ENCODE measurements at regions not wholly inside any gene's neighbourhood (a gene's known extent, or its start where the extent isn't known, plus 50 kb on each side); places are given as distances from the start of the nearest gene placed in this dataset.

DNA sequence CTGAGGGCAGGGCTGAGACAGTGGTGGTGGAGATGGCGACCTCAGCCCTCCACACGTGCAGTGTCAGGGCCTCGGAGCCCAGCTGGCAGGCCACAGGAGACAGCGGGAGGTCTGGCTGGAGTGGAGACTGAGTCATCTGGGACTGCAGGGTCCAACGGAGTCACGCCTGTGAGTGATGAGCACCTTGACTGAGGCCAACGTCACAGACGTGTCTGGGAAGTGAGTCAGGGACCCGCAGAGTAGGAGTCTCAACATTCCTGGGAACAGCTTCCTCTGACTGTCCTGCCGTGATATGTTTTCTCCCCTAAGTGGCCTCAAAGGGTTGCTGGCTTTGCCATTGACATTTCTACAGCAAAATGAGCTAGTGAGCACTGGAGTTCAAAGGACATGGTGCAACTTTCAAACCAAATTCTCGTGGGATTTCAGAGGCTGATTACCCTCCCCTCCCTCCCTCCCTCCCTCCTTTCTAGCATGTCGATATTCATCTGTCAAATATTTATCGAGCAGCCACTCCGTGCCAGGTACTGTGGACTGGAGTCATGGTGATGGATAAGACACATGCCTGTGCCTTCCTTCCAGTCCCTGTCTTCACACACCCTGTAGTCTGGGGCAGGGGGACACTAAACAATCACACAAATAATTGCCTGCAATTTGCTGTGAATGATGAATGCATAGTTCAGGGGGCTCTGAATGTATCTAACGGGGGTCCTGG, 53.3 kb upstream of the AMOTL2 start:
- DNase-seq (ENCODE audit: low spot score): peak; percentile 92

DNA sequence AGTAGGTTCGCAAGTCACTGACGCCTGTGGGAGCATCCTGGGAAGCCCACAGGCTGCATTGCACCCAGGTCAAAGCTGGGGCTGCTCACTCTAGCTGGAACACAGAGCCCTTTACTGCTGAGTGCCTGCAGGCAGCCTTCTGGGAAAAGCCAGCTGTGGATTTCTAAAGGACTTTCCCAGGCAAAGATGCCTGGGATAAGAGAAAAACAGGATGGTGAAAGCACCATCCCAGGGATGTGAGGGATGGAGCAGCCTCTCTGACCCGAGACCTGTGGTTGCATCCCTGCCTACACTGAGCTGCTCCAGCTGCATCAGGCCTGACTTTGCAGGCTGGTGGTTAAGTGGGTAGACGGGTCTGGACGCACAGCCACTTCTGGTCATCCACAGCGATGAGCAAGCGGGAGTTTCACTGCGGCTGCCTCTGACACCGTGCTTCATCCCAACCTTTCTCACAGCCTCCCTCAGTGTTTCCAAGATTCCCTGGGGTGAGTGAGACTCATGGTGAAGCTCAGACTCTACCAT, 52.5 kb upstream of the AMOTL2 start:
- DNase-seq (ENCODE audit: low spot score): peak; percentile 43

DNA sequence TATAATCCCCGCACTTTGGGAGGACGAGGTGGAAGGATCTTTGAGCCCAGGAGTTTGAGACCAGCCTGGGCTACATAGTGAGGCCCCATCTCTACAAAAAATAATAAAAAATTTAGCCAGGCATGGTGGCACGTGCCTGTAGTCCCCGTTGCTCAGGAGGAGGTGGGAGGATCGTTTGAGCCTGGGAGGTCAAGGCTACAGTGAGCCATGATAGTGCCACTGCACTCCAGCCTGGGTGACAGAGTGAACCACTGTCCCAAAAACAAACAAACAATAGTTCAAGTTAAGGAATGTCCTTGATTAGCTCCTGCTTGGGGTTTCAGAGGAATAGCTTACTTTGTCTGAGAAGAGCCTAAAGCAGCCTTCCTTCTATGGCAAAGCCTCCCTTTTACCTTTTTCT, 51.7 kb upstream of the AMOTL2 start:
- DNase-seq (ENCODE audit: low spot score): no peak

Data from AG08396 (cell line).